Brain microvascular endothelial cell (primary cell): ENCODE measurements at regions not wholly inside any gene's neighbourhood (a gene's known extent, or its start where the extent isn't known, plus 50 kb on each side); places are given as distances from the start of the nearest gene placed in this dataset.
"Not testable (repeated sequence)": the region's sequence is repeated elsewhere in the genome, so short reads cannot be mapped to it uniquely, and the experiment has no call there.

Experiments used
- DNase-seq: peaks from one replicate; pipeline ENCODE4 v3.0.0-alpha.2; 2020
- H3K27ac ChIP-seq: fragments of 250-450 bp; sonication (Bioruptor Pico); 2 replicates; pipeline ENCODE4 v1.5.1; 2020; ENCODE audit warnings: mild to moderate bottlenecking, moderate library complexity
- H3K27me3 ChIP-seq: fragments of 250-450 bp; sonication (Bioruptor Pico); replicated peaks from 2 replicates; pipeline ENCODE4 v1.5.1; 2020; ENCODE audit warnings: mild to moderate bottlenecking
- H3K36me3 ChIP-seq: fragments of 250-450 bp; sonication (Bioruptor Pico); replicated peaks from 2 replicates; pipeline ENCODE4 v1.5.1; 2020; ENCODE audit warnings: mild to moderate bottlenecking
- H3K4me3 ChIP-seq: 2 replicates; pipeline ENCODE4 v1.5.1; 2011; ENCODE audit warnings: low read depth, mild to moderate bottlenecking, control low read depth, low read length, moderate library complexity
- in situ Hi-C: cut with HindIII; loops from 2 replicates; pipeline ENCODE4 v1.10.0; 2017; ENCODE audit warnings: low sequenced_read_pairs, low pct_ligation_motif_present
- TF ChIP-seq, protein P1 (sequence below): IDR thresholded peaks from 2 replicates; pipeline ENCODE4 v1.5.1; 2011; ENCODE audit warnings: low read depth, mild to moderate bottlenecking, moderate library complexity, low read length, control low read depth, inconsistent platforms; ENCODE audit errors: missing control alignments

GRCh38 chr3:134722969-134723368 lies 72.1 kb upstream of the EPHB1 start:
- H3K27ac ChIP-seq, result no peak overlapping the region
- DNase-seq, result no peak
- H3K27me3 ChIP-seq, result no peaks in the 10 kb centered on the region
- no peaks in the 10 kb centered on the region for H3K36me3 ChIP-seq
- TF ChIP-seq, protein P1, sequence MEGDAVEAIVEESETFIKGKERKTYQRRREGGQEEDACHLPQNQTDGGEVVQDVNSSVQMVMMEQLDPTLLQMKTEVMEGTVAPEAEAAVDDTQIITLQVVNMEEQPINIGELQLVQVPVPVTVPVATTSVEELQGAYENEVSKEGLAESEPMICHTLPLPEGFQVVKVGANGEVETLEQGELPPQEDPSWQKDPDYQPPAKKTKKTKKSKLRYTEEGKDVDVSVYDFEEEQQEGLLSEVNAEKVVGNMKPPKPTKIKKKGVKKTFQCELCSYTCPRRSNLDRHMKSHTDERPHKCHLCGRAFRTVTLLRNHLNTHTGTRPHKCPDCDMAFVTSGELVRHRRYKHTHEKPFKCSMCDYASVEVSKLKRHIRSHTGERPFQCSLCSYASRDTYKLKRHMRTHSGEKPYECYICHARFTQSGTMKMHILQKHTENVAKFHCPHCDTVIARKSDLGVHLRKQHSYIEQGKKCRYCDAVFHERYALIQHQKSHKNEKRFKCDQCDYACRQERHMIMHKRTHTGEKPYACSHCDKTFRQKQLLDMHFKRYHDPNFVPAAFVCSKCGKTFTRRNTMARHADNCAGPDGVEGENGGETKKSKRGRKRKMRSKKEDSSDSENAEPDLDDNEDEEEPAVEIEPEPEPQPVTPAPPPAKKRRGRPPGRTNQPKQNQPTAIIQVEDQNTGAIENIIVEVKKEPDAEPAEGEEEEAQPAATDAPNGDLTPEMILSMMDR, result no peak
- in situ Hi-C loops, result no loop called here
- no peak overlapping the region for H3K4me3 ChIP-seq

DNA sequence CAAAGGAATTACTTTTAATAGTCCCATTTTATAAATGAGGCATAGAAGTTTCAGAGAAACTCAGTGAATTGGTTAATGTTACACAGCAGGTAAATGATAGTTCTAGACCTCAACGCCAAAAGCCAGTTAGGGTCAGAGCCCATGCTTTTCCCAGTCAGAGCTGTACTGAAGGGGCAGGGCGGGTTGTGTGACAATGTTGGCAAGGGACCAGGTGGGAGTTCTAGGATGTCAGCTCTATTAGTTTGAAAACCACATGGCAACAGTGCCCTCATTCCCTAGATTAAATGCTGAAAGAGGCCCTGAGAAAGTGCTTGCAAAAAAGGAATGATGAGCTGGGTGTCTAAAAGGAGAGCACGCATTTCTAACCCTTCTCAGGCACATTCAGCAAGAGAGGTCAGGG lies 65.4 kb upstream of the EPHB1 start:
- H3K27ac ChIP-seq, result no peak overlapping the region
- no peak overlapping the region for H3K4me3 ChIP-seq
- in situ Hi-C loops, result no loop called here
- no peak for DNase-seq
- TF ChIP-seq, protein P1, result no peak
- H3K36me3 ChIP-seq, result no peaks in the 10 kb centered on the region
- H3K27me3 ChIP-seq, result no peaks in the 10 kb centered on the region

- H3K27ac ChIP-seq, result no peak overlapping the region
- H3K4me3 ChIP-seq, result no peak overlapping the region
- in situ Hi-C loops, result no loop called here
- H3K36me3 ChIP-seq, result no peaks in the 10 kb centered on the region
- DNase-seq, result no peak
- no peaks in the 10 kb centered on the region for H3K27me3 ChIP-seq
- TF ChIP-seq, protein P1, result no peak
Measured at GRCh38 chr3:134737516-134737915, 57.5 kb upstream of the EPHB1 start.

- in situ Hi-C loops, DNase-seq, H3K36me3 ChIP-seq, H3K27ac ChIP-seq, H3K27me3 ChIP-seq, H3K4me3 ChIP-seq: not testable (repeated sequence)
Measured at GRCh38 chr3:134740077-134740476, 55.0 kb upstream of the EPHB1 start.

DNA sequence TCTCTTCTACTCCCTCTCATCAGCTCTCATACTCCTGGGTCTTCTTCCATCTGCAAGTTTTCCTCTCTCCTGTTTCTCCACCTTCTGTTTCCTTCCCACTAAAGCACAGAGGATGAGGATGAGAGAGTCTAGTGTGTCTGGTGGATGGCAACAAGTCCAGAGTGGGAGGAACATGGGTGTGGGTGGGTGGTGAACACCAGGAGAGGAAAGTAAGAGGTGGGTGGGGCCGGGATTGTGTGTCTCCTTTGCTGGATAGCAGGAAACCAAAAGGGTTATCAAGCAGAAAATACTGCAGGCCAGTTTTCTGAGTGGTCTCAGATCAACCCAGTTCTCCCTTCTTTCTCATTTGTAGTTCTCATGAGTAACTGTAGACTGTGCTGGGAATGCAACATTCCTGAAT lies 52.9 kb upstream of the EPHB1 start:
- Histone ChIP-seq H3K4me3 (no peak overlapping the region), H3K27me3 (no peaks in the 10 kb centered on the region), H3K27ac (no peak overlapping the region), H3K36me3 (no peaks in the 10 kb centered on the region)
- in situ Hi-C loops, result no loop called here
- TF ChIP-seq, protein P1, result no peak
- DNase-seq, result no peak

GRCh38 chr3:134743006-134743405 lies 52.1 kb upstream of the EPHB1 start:
- TF ChIP-seq, protein P1, result no peak
- Histone ChIP-seq H3K36me3 (no peaks in the 10 kb centered on the region), H3K4me3 (no peak overlapping the region), H3K27ac (no peak overlapping the region), H3K27me3 (no peaks in the 10 kb centered on the region)
- in situ Hi-C loops, result no loop called here
- no peak for DNase-seq
